Hypothalamus (tissue), 51 donors: ENCODE measurements at regions not wholly inside any gene's neighbourhood (a gene's known extent, or its start where the extent isn't known, plus 50 kb on each side); places are given as distances from the start of the nearest gene placed in this dataset.
A peak's percentile ranks its signal among the peaks of the same experiment; 100 is the strongest.
"Not testable (repeated sequence)": the region's sequence is repeated elsewhere in the genome, so short reads cannot be mapped to it uniquely, and the experiment has no call there.

Experiments used
- DNase-seq, 51 donors: peaks; one replicate each; lab custom pipeline; 2025; lab: John Stamatoyannopoulos, UW

DNA sequence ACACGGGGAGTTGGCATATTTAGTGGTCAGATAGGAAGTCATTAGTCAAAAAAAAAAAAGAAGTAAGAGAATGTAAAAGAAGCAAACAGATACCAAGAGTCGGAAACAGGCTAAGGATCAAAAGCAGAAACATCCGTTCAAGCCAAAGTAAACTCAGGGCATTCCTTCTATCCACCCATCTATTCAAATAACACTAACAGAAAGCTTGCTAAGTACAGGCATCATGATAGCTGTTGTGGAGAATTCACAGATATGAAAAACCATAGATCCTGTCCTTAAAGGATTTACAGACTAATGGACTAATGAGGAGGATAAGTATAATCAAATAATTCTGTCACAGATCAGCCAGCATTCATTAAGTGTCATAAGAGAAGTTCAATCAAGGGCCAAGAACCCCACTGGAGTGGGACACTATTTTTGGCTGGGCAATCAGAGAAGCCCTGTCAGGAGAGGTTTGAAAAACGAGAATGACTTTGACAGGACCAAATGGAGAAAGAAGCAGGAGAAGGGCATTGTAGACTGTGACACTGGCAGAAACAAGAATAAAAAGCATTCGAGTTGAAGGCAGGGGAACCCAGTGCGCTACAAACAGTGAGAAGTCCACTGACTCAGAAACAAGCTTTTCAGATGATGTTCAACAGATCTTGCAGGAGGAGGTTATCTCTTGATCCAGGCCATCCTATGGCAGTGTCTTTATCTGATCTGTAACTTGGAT, 154.2 kb upstream of the TSLP start:
- DNase-seq: no peak

DNA sequence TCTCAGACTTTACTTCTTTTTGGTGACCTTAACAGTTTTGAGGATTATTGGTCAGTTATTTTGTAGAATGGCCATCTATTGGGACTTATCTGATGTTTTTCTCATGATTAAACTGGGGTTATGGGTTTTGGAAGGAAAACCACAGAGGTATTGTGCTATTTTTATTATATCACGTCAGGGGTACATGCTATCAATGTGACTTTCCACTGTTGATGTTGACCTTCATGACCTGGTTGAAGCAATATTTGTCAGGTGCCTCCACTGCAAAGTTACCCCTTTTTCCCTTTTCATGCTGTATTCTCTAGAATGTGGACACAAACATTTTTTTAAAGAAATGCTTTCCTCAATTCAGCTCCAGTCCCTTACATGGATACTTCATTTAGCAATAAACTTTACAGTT, 152.8 kb upstream of the TSLP start:
- DNase-seq: no peak

- DNase-seq: no peak
Observed at GRCh38 chr5:110923971-110924370, 147.5 kb upstream of the TSLP start.

DNA sequence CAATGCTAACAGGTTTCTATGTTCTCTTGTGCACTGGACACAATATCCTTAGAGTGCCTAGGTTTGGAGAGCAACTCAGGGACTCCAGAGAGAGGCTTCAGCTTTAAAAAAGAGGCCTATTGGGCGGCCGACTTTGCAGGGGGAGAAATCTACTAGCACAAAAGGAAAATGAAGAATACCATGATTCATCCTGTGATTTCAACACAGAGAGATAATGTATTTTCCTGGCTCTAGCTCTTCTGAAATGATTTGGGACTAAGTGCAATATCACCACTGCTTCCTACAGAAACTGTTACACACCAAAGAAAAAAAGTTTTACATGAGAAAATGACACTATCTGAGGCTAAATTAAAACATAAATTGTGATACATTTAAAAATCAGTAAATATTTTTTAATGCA, 146.1 kb upstream of the TSLP start:
- DNase-seq: no peak

GRCh38 chr5:110925916-110926315, 145.6 kb upstream of the TSLP start:
- no peak for DNase-seq

- no peak for DNase-seq
Observed at GRCh38 chr5:110932755-110933488, 138.6 kb upstream of the TSLP start.

DNA sequence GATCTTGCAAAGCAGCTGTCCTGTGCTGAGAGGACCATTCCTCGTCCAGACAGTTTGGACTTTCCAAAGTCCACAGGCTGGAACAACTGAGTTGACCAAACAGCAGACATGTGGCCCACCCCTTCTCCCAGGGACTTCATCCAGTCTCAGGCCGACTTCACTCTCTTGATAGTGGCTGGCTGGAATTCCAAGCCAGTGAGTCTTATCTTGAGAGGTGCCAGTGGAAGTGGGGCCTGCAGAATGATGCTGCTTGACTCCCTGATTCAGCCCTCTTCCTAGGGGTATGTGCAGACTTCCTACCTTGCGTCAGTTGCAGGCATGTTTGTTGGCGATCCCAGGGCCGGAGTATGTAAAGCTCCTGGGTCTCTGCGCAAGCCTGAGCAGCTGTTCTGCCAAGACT, 131.4 kb upstream of the TSLP start:
- no peak for DNase-seq

DNA sequence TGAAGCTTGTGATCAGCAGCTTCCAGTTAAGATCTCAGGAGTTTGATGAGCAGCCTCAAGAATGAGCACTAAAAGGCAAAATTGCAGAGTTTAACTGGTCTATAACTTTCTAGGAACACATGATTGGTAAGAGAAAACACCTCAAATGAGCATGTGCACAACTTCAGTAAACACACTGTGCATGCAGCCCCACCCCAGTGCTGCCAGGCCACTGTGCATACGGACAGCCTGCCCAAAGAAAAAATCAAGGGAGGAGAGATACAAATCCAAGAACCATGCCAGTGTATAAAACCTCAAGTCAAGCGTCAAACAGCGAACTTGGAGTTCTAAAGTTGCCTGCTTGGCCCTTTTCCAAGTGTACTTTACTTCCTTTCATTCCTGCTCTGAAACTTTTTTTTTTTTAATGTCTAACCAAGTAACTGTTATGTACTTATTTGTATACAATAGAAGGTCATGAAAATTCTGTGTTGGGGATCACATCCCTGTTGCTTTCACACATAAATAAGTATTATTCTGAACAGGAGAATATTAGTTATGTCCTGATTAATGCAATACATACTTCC, 125.6 kb upstream of the TSLP start:
- no peak for DNase-seq

- DNase-seq: no peak
Observed at GRCh38 chr5:110951373-110951791, 120.1 kb upstream of the TSLP start.

- DNase-seq: no peak
Observed at GRCh38 chr5:110956280-110956912, 115.1 kb upstream of the TSLP start.

DNA sequence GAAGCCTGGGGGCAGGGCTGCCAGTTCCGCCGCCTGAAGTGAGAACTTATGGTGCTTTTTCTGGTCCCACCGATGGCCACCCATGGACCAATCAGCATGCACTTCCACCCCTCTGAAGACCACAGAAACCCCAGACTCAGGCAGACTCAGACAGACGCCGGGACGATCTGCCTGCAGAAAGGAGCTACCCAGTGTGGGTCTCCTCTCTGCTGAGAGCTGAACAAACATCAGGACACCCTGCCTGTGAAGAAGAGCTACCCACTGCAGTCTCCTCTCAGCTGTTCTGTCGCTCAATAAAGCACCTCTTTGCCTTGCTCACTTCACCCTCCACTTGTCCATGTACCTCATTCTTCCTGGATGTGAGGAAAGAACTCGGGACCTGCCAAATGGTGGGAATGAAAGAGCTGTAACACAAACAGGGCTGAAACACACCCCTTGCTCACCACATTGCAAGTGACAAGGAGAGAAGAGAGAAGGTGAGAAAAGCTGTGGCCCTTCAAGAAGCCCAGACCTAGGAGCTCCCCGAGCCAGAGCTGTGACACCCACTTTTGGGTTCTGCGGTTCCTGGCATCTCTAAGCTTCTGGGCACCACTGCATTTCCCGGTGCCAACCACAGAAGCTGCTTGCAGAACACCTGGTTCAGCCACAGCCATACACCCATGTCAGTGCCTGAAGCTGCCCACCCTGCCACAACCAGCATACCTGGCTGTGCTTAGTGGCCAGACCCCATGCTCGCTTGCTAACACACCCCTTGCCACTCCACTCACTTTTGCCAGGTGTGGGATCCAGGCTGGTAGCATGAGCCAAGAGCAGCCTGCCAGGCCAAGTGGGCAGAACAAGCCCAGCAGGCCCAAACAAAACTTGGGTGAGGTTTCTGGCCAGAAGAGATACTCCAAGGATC, 114.3 kb upstream of the TSLP start:
- no peak for DNase-seq

DNA sequence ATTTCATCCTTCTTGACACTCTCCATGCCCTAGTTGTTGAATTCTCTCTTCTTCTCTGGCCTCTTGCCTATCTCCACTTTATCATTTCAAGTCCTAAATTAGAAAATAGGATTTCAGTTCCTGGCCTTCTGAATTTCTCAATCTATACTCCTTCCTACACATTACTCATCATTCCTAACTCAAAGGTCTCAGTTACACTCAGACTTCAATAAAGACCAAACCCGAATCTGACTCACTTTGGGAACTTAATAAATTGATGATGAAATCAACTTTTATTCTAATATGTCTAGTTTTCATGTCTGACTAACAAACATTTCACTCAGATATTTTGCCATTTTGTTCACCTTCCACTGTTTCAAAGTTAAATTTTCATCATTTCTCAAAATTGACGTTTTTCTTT, 113.6 kb upstream of the TSLP start:
- no peak for DNase-seq

DNA sequence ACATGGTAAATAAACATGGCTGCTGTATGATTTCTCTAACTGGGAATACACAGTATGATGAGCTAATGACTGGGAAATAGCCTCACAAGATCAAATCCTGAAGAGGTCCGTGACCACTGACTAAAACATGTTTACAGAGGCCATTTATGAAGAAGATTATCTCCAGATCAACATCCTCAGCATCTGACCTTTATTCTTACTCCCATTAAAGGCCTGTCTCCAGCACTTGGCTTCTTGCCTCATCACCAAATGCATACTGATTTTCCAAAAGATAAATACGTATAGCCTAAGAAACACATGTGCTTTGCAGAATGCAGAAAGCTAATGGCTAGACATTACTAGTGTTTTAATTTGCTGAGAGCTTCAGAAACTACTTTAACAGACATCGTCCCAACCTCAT, 108.0 kb upstream of the TSLP start:
- no peak for DNase-seq

- DNase-seq: peak in 1 of 51 donors; percentile 2
Observed at GRCh38 chr5:110965773-110966581, 105.5 kb upstream of the TSLP start.

- no peak for DNase-seq
Observed at GRCh38 chr5:110968246-110969005, 103.1 kb upstream of the TSLP start.

- DNase-seq: no peak
Observed at GRCh38 chr5:110969502-110969901, 102.0 kb upstream of the TSLP start.

GRCh38 chr5:110973510-110973909, 98.0 kb upstream of the TSLP start:
- no peak for DNase-seq

GRCh38 chr5:110977915-110978314, 93.6 kb upstream of the TSLP start:
- DNase-seq: no peak

GRCh38 chr5:110985882-110986281, 85.6 kb upstream of the TSLP start:
- DNase-seq: not testable (repeated sequence)
